HG02678 (cell line): ENCODE measurements at regions not wholly inside any gene's neighbourhood (a gene's known extent, or its start where the extent isn't known, plus 50 kb on each side); places are given as distances from the start of the nearest gene placed in this dataset.

Source experiments
- ATAC-seq: cut with Tn5 transposase; IDR thresholded peaks from one replicate; pipeline ENCODE4 v1.9.1; 2021; ENCODE audit warnings: mild to moderate bottlenecking, moderate library complexity; ENCODE audit not compliant: unreplicated experiment

GRCh38 chr7:155213955-155214740, 83.5 kb upstream of the INSIG1 start:
- ATAC-seq, result no peak

GRCh38 chr7:155215576-155216325, 81.9 kb upstream of the INSIG1 start:
- ATAC-seq, result no peak

- no peak for ATAC-seq
Measured at GRCh38 chr7:155216475-155217272, 81.0 kb upstream of the INSIG1 start.

GRCh38 chr7:155217634-155218033, 80.0 kb upstream of the INSIG1 start:
- no peak for ATAC-seq

GRCh38 chr7:155218276-155219153, 79.2 kb upstream of the INSIG1 start:
- no peak for ATAC-seq

GRCh38 chr7:155219154-155219531, 78.5 kb upstream of the INSIG1 start:
- no peak for ATAC-seq

- ATAC-seq, result no peak
Measured at GRCh38 chr7:155219947-155220769, 77.5 kb upstream of the INSIG1 start.

- no peak for ATAC-seq
Measured at GRCh38 chr7:155220903-155221302, 76.8 kb upstream of the INSIG1 start.

- ATAC-seq, result no peak
Measured at GRCh38 chr7:155221547-155221946, 76.1 kb upstream of the INSIG1 start.

GRCh38 chr7:155222061-155222460, 75.6 kb upstream of the INSIG1 start:
- no peak for ATAC-seq

GRCh38 chr7:155222573-155222972, 75.1 kb upstream of the INSIG1 start:
- no peak for ATAC-seq

GRCh38 chr7:155223021-155223420, 74.7 kb upstream of the INSIG1 start:
- no peak for ATAC-seq

- ATAC-seq, result no peak
Measured at GRCh38 chr7:155223503-155223902, 74.2 kb upstream of the INSIG1 start.

GRCh38 chr7:155224116-155224811, 73.4 kb upstream of the INSIG1 start:
- no peak for ATAC-seq

GRCh38 chr7:155225095-155225494, 72.6 kb upstream of the INSIG1 start:
- ATAC-seq, result no peak

- ATAC-seq, result no peak
Measured at GRCh38 chr7:155225516-155225915, 72.2 kb upstream of the INSIG1 start.

- no peak for ATAC-seq
Measured at GRCh38 chr7:155226261-155227003, 71.2 kb upstream of the INSIG1 start.

- ATAC-seq, result no peak
Measured at GRCh38 chr7:155227004-155227787, 70.5 kb upstream of the INSIG1 start.
